Transverse colon (tissue), 4 donors: ENCODE measurements at regions not wholly inside any gene's neighbourhood (a gene's known extent, or its start where the extent isn't known, plus 50 kb on each side); places are given as distances from the start of the nearest gene placed in this dataset.

Source experiments
- CTCF ChIP-seq, 5 experiments: fragments of 200-600 bp in 3 of 5; fragments of 450-650 bp in 2 of 5; sonication (generic) in 3 of 5; IDR thresholded peaks; 1 replicate in 2 of 5; 2 replicates in 3 of 5; pipeline ENCODE4 v1.5.1; 2016 to 2017; ENCODE audit warnings: antibody characterized with exemption in 5 of 5, inconsistent platforms in 3 of 5, mild to moderate bottlenecking in 2 of 5, moderate library complexity in 1 of 5
- POLR2AphosphoS5 ChIP-seq, 3 donors: sonication (generic); formaldehyde crosslinking; IDR thresholded peaks; one replicate each; pipeline ENCODE4 v1.6.1; 2016; ENCODE audit warnings: antibody characterized with exemption in 3 of 3

GRCh38 chr4:173461170-173461569, 62.3 kb upstream of the SCRG1 start:
- no peak for TF ChIP-seq CTCF (IDR thresholded peaks at IDR 0.05)
- no peak for TF ChIP-seq POLR2AphosphoS5 (IDR thresholded peaks at IDR 0.05)
